ENCODE measurements at regions not wholly inside any gene's neighbourhood (a gene's known extent, or its start where the extent isn't known, plus 50 kb on each side); places are given as distances from the start of the nearest gene placed in this dataset.

DNA sequence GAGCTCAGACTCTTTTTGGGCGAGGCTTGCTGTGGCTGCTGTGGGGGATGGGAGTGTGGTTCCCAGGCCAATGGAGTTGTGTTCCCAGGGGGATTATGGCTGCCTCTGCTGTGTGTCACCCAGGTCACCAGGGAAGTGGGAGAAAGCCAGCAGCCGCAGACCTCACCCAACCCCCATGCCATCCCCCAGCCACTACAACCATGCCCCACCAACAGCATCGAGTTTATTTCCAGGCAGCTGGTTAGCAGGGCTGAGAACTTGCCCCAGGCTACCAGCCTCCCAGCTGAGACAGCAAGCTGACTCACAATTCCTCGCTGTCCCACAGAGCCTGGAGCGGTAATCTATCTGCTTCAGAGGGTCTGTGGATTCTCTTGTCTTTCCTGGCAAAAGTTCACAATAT, 331.7 kb downstream of the FRK start:
- Mint-ChIP-seq H3K27me3 (ENCODE audit: low read depth) (no peaks in the 10 kb centered on the region), H3K4me3 (no peak overlapping the region), H3K9me3 (no peaks in the 10 kb centered on the region), H3K36me3 (ENCODE audit: low read depth) (no peaks in the 10 kb centered on the region), H3K4me1 (ENCODE audit: low read depth) (no peaks in the 10 kb centered on the region), H3K27ac (no peak overlapping the region)
- DNase-seq (ENCODE audit: low spot score), result no peak

- no peak overlapping the region for H3K27ac Mint-ChIP-seq
- H3K36me3 Mint-ChIP-seq (ENCODE audit: low read depth), result no peaks in the 10 kb centered on the region
- no peaks in the 10 kb centered on the region for H3K9me3 Mint-ChIP-seq
- no peak for DNase-seq (ENCODE audit: low spot score)
- H3K4me3 Mint-ChIP-seq, result no peak overlapping the region
- no peaks in the 10 kb centered on the region for H3K27me3 Mint-ChIP-seq (ENCODE audit: low read depth)
- H3K4me1 Mint-ChIP-seq (ENCODE audit: low read depth), result no peaks in the 10 kb centered on the region
Observed at GRCh38 chr6:115728171-115728570, 332.5 kb downstream of the FRK start.

DNA sequence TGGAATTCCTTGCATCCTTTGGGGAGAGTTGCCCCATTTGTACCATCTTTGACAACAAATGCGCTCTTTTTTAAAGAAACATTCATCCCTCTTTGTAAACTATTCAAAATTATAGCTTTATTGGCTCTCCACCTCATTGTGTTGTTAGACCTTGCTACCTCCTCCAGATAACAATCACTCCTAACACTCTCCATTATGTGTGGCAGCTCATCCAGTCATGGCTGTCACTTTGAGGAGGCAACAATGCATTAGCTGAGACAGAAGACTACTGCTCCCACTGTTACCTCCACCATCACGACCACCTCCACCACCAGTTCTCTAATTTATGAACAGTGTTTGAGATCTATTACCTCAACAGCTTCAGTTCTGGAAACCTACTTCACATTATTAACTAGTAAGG, 339.1 kb downstream of the FRK start:
- Mint-ChIP-seq H3K36me3 (ENCODE audit: low read depth) (no peaks in the 10 kb centered on the region), H3K4me3 (no peak overlapping the region), H3K27ac (no peak overlapping the region), H3K9me3 (no peaks in the 10 kb centered on the region), H3K27me3 (ENCODE audit: low read depth) (no peaks in the 10 kb centered on the region), H3K4me1 (ENCODE audit: low read depth) (no peaks in the 10 kb centered on the region)
- no peak for DNase-seq (ENCODE audit: low spot score)

- no peaks in the 10 kb centered on the region for H3K9me3 Mint-ChIP-seq
- no peaks in the 10 kb centered on the region for H3K4me1 Mint-ChIP-seq (ENCODE audit: low read depth)
- no peaks in the 10 kb centered on the region for H3K36me3 Mint-ChIP-seq (ENCODE audit: low read depth)
- H3K27ac Mint-ChIP-seq, result no peak overlapping the region
- H3K4me3 Mint-ChIP-seq, result no peak overlapping the region
- DNase-seq (ENCODE audit: low spot score), result no peak
- H3K27me3 Mint-ChIP-seq (ENCODE audit: low read depth), result no peaks in the 10 kb centered on the region
Observed at GRCh38 chr6:115720900-115721299, 339.8 kb downstream of the FRK start.

DNA sequence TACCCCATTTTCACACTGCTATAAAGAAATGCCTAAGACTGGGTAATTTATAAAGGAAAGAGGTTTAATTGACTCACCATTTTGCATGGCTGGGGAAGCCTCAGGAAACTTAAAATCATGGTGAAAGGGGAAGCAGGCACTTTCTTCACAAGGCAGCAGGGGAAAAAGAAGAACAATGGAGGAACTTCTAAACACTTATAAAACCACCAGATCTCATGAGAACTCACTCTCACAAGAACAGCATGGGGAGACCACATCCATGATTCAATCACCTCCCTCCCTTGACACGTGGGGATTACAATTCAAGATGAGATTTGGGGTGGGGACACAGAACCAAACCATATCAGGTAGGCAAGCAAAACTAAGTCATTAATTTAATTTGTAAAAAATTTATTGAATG, 343.2 kb downstream of the FRK start:
- DNase-seq (ENCODE audit: low spot score), result no peak
- Mint-ChIP-seq H3K4me1 (ENCODE audit: low read depth) (no peaks in the 10 kb centered on the region), H3K27ac (no peak overlapping the region), H3K9me3 (no peaks in the 10 kb centered on the region), H3K27me3 (ENCODE audit: low read depth) (no peaks in the 10 kb centered on the region), H3K36me3 (ENCODE audit: low read depth) (no peaks in the 10 kb centered on the region), H3K4me3 (no peak overlapping the region)

DNA sequence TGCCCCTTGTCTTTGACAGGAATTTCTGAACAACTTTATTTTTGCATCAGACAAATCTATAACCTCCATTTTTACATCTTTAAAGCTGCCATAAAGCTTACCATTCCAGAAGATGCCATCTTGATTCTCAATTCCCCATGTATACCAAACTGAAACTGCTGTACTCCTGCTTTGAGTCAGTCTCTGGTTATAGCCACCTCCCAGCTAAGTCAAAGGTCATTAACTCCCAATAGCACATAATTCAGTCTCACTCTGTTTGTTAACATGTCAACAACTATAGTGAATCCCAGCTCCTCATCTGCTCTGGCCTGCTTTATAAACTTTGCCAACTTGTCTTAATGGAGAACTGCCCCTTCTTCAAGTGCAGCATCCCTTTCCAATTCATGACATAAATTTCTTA, 343.6 kb downstream of the FRK start:
- Mint-ChIP-seq H3K27ac (no peak overlapping the region), H3K36me3 (ENCODE audit: low read depth) (no peaks in the 10 kb centered on the region), H3K4me1 (ENCODE audit: low read depth) (no peaks in the 10 kb centered on the region), H3K4me3 (no peak overlapping the region), H3K9me3 (no peaks in the 10 kb centered on the region), H3K27me3 (ENCODE audit: low read depth) (no peaks in the 10 kb centered on the region)
- no peak for DNase-seq (ENCODE audit: low spot score)

DNA sequence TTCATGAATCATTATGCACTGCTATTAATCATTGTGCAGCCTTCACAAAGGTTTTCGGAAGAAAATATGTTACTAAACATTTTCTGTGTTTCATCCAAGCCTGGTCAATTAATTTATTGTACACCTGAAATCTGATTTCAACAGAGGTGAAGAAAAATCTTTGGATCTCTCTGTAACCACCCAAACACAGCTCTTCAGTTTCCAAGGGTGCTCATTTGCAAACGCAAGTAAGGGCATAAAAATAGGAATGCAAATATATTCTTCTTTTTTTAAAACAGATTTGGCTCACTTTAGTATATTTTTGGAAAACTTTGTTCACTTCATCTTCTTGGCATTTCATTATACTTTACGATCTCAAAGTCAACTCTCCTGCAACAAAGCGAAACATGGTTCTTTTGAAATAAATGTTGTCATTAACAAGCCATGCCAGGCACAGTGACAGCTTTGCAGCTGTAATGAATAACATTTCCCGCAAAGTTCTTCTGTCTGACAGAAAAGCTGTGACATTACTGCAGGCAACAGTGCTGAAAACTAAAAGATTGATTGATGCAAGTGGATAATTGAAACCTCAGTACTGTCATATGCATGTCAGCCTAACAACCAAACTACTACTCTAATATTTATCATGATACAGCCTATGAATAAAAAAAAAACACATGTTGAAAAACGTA, 348.3 kb downstream of the FRK start:
- Mint-ChIP-seq H3K27ac (no peak overlapping the region), H3K4me1 (ENCODE audit: low read depth) (no peaks in the 10 kb centered on the region), H3K9me3 (no peaks in the 10 kb centered on the region), H3K27me3 (ENCODE audit: low read depth) (no peaks in the 10 kb centered on the region), H3K4me3 (no peak overlapping the region), H3K36me3 (ENCODE audit: low read depth) (no peaks in the 10 kb centered on the region)
- DNase-seq (ENCODE audit: low spot score), result no peak

- Mint-ChIP-seq H3K4me3 (no peak overlapping the region), H3K9me3 (peaks cover 6% of the 10 kb centered on the region), H3K36me3 (ENCODE audit: low read depth) (no peaks in the 10 kb centered on the region), H3K4me1 (ENCODE audit: low read depth) (no peaks in the 10 kb centered on the region), H3K27ac (no peak overlapping the region), H3K27me3 (ENCODE audit: low read depth) (no peaks in the 10 kb centered on the region)
- DNase-seq (ENCODE audit: low spot score), result no peak
Observed at GRCh38 chr6:115708850-115709249, 351.8 kb downstream of the FRK start.

- Mint-ChIP-seq H3K4me1 (ENCODE audit: low read depth) (no peaks in the 10 kb centered on the region), H3K4me3 (no peak overlapping the region), H3K27me3 (ENCODE audit: low read depth) (no peaks in the 10 kb centered on the region), H3K9me3 (peaks cover 13% of the 10 kb centered on the region), H3K27ac (no peak overlapping the region), H3K36me3 (ENCODE audit: low read depth) (no peaks in the 10 kb centered on the region)
- no peak for DNase-seq (ENCODE audit: low spot score)
Observed at GRCh38 chr6:115706981-115707380, 353.7 kb downstream of the FRK start.

- no peaks in the 10 kb centered on the region for H3K27me3 Mint-ChIP-seq (ENCODE audit: low read depth)
- no peak for DNase-seq (ENCODE audit: low spot score)
- no peak overlapping the region for H3K4me3 Mint-ChIP-seq
- H3K27ac Mint-ChIP-seq, result no peak overlapping the region
- no peaks in the 10 kb centered on the region for H3K36me3 Mint-ChIP-seq (ENCODE audit: low read depth)
- peaks cover 13% of the 10 kb centered on the region for H3K9me3 Mint-ChIP-seq
- no peaks in the 10 kb centered on the region for H3K4me1 Mint-ChIP-seq (ENCODE audit: low read depth)
Observed at GRCh38 chr6:115706324-115706723, 354.4 kb downstream of the FRK start.

DNA sequence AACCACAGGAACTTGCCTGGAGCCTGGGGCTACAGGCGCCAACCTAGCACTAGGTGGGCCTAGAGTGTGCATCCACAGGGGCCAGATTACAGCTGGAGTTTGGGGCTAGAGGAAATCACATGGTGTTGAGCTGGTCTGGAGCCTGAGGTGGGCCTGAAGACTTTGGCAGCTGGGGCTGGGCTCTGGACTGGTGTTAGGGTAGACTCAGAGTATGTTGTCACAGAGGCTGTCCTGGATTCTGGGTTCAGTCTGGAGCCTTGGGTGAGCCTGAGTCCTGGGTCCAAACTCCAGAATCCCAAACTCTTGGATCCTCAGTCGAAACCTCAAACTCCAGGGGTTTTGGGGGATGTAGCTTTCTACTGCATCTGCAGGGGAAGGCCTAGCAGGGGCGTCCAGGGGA, 356.7 kb downstream of the FRK start:
- no peaks in the 10 kb centered on the region for H3K27me3 Mint-ChIP-seq (ENCODE audit: low read depth)
- no peak for DNase-seq (ENCODE audit: low spot score)
- no peaks in the 10 kb centered on the region for H3K36me3 Mint-ChIP-seq (ENCODE audit: low read depth)
- no peak overlapping the region for H3K27ac Mint-ChIP-seq
- H3K9me3 Mint-ChIP-seq, result peaks cover 13% of the 10 kb centered on the region
- no peaks in the 10 kb centered on the region for H3K4me1 Mint-ChIP-seq (ENCODE audit: low read depth)
- H3K4me3 Mint-ChIP-seq, result no peak overlapping the region

DNA sequence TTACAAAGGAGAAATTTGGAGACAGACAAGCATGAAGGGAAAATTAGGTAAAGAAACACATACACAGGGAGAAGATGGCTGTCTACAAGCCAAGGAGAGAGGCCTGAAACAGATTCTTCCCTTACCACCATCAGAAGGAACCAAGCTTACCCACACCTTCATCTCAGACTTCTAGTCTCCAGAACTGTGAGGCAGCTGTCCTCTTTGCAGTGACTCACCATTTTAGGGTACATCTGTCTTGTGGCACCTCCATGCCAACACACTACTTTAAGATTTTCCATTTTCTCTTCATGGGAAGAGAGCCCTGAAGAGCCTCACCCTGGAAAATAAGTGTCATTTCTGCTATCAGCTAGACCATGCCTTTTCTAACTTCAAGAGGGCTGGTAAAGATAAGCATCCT, 369.3 kb downstream of the FRK start:
- Mint-ChIP-seq H3K9me3 (no peaks in the 10 kb centered on the region), H3K36me3 (ENCODE audit: low read depth) (no peaks in the 10 kb centered on the region), H3K4me1 (ENCODE audit: low read depth) (no peaks in the 10 kb centered on the region), H3K27me3 (ENCODE audit: low read depth) (no peaks in the 10 kb centered on the region), H3K27ac (no peak overlapping the region), H3K4me3 (no peak overlapping the region)
- DNase-seq (ENCODE audit: low spot score), result no peak

DNA sequence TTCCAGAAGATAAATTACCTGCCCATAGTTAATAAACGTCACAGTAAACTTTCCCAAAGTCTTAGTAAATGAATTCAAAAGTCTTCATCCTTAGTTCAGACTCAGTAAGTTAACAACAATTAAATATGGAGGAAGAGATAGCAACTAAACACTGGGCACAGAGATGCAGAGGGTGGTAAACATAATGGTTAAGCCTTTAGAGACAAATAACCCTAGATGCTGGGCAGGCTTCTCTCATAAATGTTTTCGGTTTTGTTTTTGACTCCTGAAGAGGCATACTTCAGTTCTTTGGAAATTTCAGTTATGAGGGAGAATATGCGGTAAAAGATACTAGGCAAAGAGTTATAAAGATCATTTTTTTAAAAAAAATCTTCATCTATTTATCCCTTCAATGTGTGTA, 369.8 kb downstream of the FRK start:
- Mint-ChIP-seq H3K36me3 (ENCODE audit: low read depth) (no peaks in the 10 kb centered on the region), H3K9me3 (no peaks in the 10 kb centered on the region)

GRCh38 chr6:115681978-115682775, 378.5 kb downstream of the FRK start:
- Mint-ChIP-seq H3K9me3 (no peaks in the 10 kb centered on the region), H3K27me3 (ENCODE audit: low read depth) (no peaks in the 10 kb centered on the region), H3K4me3 (no peak overlapping the region), H3K4me1 (ENCODE audit: low read depth) (no peaks in the 10 kb centered on the region), H3K36me3 (ENCODE audit: low read depth) (no peaks in the 10 kb centered on the region), H3K27ac (no peak overlapping the region)
- DNase-seq (ENCODE audit: low spot score), result no peak

More for the DNA sequence above, 369.8 kb downstream of the FRK start:
- Mint-ChIP-seq H3K27ac (no peak overlapping the region), H3K4me1 (ENCODE audit: low read depth) (no peaks in the 10 kb centered on the region), H3K27me3 (ENCODE audit: low read depth) (no peaks in the 10 kb centered on the region), H3K4me3 (no peak overlapping the region)
- DNase-seq (ENCODE audit: low spot score), result no peak

DNA sequence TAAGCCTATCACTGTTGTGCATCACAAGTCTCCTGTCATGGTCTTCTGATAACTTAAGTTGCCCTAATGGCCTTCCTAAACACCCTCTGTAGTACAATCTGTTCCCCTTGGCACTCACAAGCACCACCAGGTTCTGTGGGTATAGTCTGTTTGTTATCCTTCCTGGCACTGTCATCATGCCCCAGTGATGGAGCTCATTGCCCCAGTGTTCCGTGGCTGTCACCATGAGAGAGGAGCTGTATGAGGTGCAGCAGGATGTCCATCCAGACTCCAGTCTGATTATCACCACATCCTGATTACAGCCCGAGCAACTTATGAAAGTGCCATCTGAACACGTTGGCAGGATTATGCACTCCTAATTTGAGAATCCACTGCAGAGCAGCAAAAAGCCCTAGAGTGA, 380.1 kb downstream of the FRK start:
- Mint-ChIP-seq H3K4me3 (no peak overlapping the region), H3K9me3 (no peaks in the 10 kb centered on the region), H3K36me3 (ENCODE audit: low read depth) (no peaks in the 10 kb centered on the region), H3K27ac (no peak overlapping the region), H3K4me1 (ENCODE audit: low read depth) (no peaks in the 10 kb centered on the region), H3K27me3 (ENCODE audit: low read depth) (no peaks in the 10 kb centered on the region)
- DNase-seq (ENCODE audit: low spot score), result no peak

Measured in T-helper 2 cell treated with Interferon-gamma antibody and Interleukin-4, amounts not matched to agents 5 μg/mL and 100 μg/mL, for 36 hours (primary cell).